HFF-Myc (cell line): ENCODE measurements at regions not wholly inside any gene's neighbourhood (a gene's known extent, or its start where the extent isn't known, plus 50 kb on each side); places are given as distances from the start of the nearest gene placed in this dataset.

Experiments
- DNase-seq: peaks from one replicate; pipeline ENCODE4 v3.0.0-alpha.2; 2011; ENCODE audit warnings: low read depth; ENCODE audit errors: extremely low read depth
- H3K4me3 ChIP-seq: replicated peaks from 2 replicates; pipeline ENCODE4 v1.5.1; 2011; ENCODE audit warnings: low read depth, mild to moderate bottlenecking, control low read depth, low read length
- CTCF ChIP-seq: IDR thresholded peaks from 2 replicates; pipeline ENCODE4 v1.5.1; 2012; ENCODE audit warnings: mild to moderate bottlenecking, low read depth, low read length, control low read depth; ENCODE audit errors: missing control alignments

GRCh38 chrX:131739823-131740222, 195.9 kb downstream of the OR13H1 start:
- no peak for DNase-seq
- H3K4me3 ChIP-seq: no peak overlapping the region
- no peak for TF ChIP-seq CTCF

- no peak for DNase-seq
- no peak for TF ChIP-seq CTCF
- no peak overlapping the region for H3K4me3 ChIP-seq
Measured at GRCh38 chrX:131741103-131741581, 197.3 kb downstream of the OR13H1 start.

- H3K4me3 ChIP-seq: no peak overlapping the region
- no peak for DNase-seq
- TF ChIP-seq CTCF: no peak
Measured at GRCh38 chrX:131745942-131746489, 202.1 kb downstream of the OR13H1 start.

- DNase-seq: no peak
- no peak for TF ChIP-seq CTCF
- no peak overlapping the region for H3K4me3 ChIP-seq
Measured at GRCh38 chrX:131746491-131746968, 202.7 kb downstream of the OR13H1 start.

GRCh38 chrX:131747173-131747572, 203.3 kb downstream of the OR13H1 start:
- H3K4me3 ChIP-seq: no peak overlapping the region
- no peak for TF ChIP-seq CTCF
- no peak for DNase-seq

GRCh38 chrX:131752493-131753198, 208.8 kb downstream of the OR13H1 start:
- no peak for DNase-seq
- no peak for TF ChIP-seq CTCF
- H3K4me3 ChIP-seq: no peak overlapping the region
